Transverse colon (tissue), 4 donors: ENCODE measurements at regions not wholly inside any gene's neighbourhood (a gene's known extent, or its start where the extent isn't known, plus 50 kb on each side); places are given as distances from the start of the nearest gene placed in this dataset.

Source experiments
- CTCF ChIP-seq, 5 experiments: fragments of 200-600 bp in 3 of 5; fragments of 450-650 bp in 2 of 5; sonication (generic) in 3 of 5; IDR thresholded peaks; 1 replicate in 2 of 5; 2 replicates in 3 of 5; pipeline ENCODE4 v1.5.1; 2016 to 2017; ENCODE audit warnings: antibody characterized with exemption in 5 of 5, inconsistent platforms in 3 of 5, mild to moderate bottlenecking in 2 of 5, moderate library complexity in 1 of 5
- EP300 ChIP-seq: sonication (generic); formaldehyde crosslinking; IDR thresholded peaks from one replicate; pipeline ENCODE4 v1.6.1; 2017; ENCODE audit warnings: antibody characterized with exemption, low read depth
- POLR2A ChIP-seq: fragments of 450-650 bp; IDR thresholded peaks from one replicate; pipeline ENCODE4 v1.6.1; 2016; ENCODE audit warnings: antibody characterized with exemption, mild to moderate bottlenecking, moderate library complexity
- POLR2AphosphoS5 ChIP-seq, 3 donors: sonication (generic); formaldehyde crosslinking; IDR thresholded peaks; one replicate each; pipeline ENCODE4 v1.6.1; 2016; ENCODE audit warnings: antibody characterized with exemption in 3 of 3

DNA sequence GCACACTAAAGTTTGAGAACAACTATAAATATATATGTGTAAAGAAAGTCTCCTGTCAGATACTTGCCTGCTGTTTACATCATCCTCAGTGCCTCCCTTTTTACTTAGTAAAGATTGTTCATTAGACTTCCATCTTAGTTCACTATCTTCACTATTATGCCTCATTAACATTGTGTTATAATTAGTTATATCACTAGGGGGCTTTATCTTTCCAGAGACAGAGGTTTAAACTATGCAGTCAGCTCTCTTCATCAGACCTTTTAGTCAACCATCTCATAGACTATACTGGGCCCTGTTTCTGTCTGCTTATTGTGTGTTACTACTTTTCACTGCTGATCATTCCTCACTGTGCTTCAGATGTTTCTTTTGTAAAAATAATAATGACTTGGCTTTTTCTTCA is 630.8 kb upstream of the KIF2B start:
- TF ChIP-seq POLR2A (no peak), CTCF (IDR thresholded peaks at IDR 0.05) (no peak), EP300 (no peak), POLR2AphosphoS5 (IDR thresholded peaks at IDR 0.05) (no peak)
